D721Med (cell line): ENCODE measurements at regions not wholly inside any gene's neighbourhood (a gene's known extent, or its start where the extent isn't known, plus 50 kb on each side); places are given as distances from the start of the nearest gene placed in this dataset.

Experiments
- DNase-seq: peaks from one replicate; pipeline ENCODE4 v3.0.0; 2011; ENCODE audit warnings: low spot score; ENCODE audit not compliant: insufficient read length
- FAIRE-seq: peaks from 2 replicates; lab custom pipeline; 2011; peaks lifted over from hg19 to GRCh38; lab: Jason Lieb, UNC
- TF ChIP-seq, protein P1 (sequence below): IDR thresholded peaks from 2 replicates; pipeline ENCODE4 v1.5.1; 2012; ENCODE audit warnings: mild to moderate bottlenecking, control low read depth; ENCODE audit not compliant: insufficient read depth; ENCODE audit errors: missing control alignments

DNA sequence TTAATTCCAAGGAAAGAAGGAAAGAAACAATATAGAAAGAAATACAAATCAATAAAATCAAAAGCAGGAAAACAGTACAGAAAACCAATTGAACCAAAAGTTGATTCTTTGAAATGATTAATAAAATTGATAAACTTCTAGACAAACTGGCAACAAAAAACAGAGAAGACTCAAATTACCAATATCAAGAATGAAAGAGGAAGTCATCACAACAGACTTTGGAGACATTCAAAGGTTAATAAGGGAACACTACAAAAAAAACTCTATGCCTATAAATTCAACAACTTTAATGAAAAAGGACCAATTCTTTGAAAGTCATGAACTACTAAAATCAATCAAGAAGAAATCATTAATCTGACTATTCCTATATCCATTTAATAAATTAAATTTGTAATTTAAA is 329.3 kb upstream of the NR5A2 start:
- DNase-seq (no peak), FAIRE-seq (peak; percentile 61)
- TF ChIP-seq, protein P1, sequence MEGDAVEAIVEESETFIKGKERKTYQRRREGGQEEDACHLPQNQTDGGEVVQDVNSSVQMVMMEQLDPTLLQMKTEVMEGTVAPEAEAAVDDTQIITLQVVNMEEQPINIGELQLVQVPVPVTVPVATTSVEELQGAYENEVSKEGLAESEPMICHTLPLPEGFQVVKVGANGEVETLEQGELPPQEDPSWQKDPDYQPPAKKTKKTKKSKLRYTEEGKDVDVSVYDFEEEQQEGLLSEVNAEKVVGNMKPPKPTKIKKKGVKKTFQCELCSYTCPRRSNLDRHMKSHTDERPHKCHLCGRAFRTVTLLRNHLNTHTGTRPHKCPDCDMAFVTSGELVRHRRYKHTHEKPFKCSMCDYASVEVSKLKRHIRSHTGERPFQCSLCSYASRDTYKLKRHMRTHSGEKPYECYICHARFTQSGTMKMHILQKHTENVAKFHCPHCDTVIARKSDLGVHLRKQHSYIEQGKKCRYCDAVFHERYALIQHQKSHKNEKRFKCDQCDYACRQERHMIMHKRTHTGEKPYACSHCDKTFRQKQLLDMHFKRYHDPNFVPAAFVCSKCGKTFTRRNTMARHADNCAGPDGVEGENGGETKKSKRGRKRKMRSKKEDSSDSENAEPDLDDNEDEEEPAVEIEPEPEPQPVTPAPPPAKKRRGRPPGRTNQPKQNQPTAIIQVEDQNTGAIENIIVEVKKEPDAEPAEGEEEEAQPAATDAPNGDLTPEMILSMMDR = no peak

DNA sequence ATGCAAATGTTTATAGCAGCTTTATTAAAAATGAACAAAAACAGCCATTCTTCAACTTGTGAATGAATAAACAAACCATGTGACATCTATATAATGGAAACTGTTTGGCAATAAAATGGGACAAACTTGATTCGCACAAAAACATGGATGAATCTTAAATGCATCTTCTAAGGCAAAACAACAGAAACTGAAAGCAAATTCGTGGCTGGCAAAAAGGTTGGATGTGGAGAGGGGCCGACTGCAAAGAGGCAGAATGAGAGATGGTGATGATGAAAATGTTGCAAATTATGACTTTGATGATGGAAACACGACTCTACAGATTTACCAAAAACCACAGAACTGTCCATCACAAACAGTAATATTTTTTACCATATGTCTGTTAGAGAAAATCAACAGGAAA is 327.0 kb upstream of the NR5A2 start:
- FAIRE-seq (peak; percentile 53), DNase-seq (no peak)

DNA sequence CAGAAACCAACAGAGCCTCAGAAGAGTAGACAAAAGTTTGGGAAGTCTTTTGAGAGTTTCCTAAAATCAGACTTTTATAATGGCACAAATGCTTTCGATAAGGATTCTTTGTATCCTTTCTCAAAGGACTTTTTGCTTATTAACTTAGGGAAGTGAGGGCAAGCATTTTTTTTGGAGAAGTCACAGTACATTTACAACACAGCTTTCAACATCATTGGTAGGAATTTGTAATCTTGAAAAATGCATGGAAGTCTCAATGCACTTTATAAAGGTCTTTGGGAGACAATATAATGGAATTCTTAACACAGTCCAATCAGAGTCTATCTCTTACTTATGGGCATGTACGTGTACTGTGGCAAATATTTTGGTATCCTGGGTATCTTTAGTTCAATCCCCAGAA is 325.8 kb upstream of the NR5A2 start:
- TF ChIP-seq, protein P1 = no peak
- no peak for FAIRE-seq
- DNase-seq = no peak

More for the DNA sequence above, 327.0 kb upstream of the NR5A2 start:
- TF ChIP-seq, protein P1 = no peak

DNA sequence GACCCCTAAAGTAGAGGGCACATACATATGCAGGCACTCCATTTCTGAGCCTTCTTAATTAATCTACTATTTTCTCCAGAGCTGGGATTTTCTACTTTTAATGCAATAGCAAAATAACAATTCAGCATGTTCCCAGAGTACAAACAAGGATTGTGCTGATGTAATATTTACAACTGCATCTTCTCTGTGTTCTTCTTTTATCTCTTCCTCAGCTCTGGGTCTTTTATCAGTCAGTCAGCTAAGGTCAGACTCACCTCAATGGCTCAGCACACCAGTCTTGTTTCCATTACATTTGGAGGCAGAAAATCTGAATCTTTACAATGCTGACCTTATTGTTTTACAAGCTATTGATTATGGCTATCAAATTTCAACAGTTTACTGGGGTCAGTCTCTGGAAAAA is 323.3 kb upstream of the NR5A2 start:
- FAIRE-seq (no peak), DNase-seq (no peak)
- TF ChIP-seq, protein P1 = no peak

DNA sequence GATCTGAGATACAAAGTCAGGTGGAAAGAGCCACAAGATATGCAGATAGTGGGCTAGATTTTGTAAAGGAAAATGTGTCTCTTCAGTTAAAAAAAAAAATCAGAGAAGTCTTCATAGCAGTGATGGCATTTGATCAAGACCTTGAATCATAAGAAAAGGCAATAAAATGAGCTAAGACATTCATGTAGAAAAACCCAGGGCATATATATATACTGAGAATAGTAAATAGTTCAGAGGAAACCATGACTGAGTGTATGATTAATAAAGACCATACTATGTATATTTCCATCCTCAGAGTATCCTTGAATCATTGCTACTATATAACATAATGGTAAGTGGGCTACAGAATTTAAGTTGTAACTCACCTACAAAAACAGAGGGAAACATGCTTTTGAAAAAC is 321.7 kb upstream of the NR5A2 start:
- TF ChIP-seq, protein P1 = no peak
- FAIRE-seq = no peak
- DNase-seq = no peak

DNA sequence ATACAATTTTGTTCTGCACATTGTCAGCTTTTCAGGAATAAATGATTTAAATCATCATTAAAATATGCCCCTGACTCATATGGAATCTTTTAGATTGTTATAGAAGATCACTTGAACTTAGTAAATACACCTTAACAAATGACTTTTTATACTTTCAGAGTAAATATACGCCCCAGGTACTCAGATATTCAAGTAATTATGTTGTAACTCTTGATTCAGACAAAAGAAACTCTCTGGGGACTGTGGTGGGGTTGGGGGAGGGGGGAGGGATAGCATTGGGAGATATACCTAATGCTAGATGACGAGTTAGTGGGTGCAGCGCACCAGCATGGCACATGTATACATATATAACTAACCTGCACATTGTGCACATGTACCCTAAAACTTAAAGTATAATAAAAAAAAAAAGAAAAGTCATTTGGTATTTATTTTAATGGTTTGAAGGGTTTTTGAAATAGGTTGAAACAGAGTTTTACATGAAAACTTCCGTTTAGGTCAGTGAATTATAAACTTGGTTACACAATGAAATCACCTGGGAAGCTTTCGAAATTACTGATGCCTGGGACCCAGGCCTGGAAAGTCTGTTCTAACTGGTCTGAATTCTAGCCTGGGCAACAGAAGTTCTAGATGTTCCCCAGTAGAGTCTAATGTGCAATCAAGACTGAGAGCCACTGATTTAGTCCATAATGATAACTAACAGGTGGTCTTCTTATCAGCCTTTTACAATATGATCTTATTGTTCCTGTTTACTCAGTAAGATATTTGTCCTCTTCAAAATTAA is 320.5 kb upstream of the NR5A2 start:
- peak; percentile 21 for FAIRE-seq
- TF ChIP-seq, protein P1 = no peak
- DNase-seq = no peak

DNA sequence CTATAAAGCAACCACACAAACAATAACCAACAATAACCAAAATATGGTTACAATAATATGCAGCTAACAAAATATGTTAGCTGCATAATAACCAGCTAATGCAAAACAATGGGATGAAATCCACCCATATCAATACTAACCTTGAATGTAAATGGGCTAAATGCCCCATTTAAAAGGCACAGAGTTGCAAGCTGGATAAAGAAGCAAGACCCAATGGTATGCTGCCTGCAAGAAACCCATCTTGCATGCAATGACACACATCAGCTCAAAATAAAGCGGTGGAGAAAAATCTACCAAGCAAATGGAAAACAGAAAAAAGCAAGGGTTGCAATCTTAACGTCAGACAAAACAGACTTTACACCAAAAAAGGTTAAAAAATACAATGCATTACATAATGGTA is 316.5 kb upstream of the NR5A2 start:
- no peak for FAIRE-seq
- TF ChIP-seq, protein P1 = no peak

More for the DNA sequence above, 316.5 kb upstream of the NR5A2 start:
- no peak for DNase-seq
